HG02678 (cell line): ENCODE measurements at regions not wholly inside any gene's neighbourhood (a gene's known extent, or its start where the extent isn't known, plus 50 kb on each side); places are given as distances from the start of the nearest gene placed in this dataset.
"Not testable (repeated sequence)": the region's sequence is repeated elsewhere in the genome, so short reads cannot be mapped to it uniquely, and the experiment has no call there.

Experiments
- ATAC-seq: cut with Tn5 transposase; IDR thresholded peaks from one replicate; pipeline ENCODE4 v1.9.1; 2021; ENCODE audit warnings: mild to moderate bottlenecking, moderate library complexity; ENCODE audit not compliant: unreplicated experiment

GRCh38 chr17:70426752-70427151, 257.4 kb downstream of the KCNJ2 start:
- no peak for ATAC-seq

DNA sequence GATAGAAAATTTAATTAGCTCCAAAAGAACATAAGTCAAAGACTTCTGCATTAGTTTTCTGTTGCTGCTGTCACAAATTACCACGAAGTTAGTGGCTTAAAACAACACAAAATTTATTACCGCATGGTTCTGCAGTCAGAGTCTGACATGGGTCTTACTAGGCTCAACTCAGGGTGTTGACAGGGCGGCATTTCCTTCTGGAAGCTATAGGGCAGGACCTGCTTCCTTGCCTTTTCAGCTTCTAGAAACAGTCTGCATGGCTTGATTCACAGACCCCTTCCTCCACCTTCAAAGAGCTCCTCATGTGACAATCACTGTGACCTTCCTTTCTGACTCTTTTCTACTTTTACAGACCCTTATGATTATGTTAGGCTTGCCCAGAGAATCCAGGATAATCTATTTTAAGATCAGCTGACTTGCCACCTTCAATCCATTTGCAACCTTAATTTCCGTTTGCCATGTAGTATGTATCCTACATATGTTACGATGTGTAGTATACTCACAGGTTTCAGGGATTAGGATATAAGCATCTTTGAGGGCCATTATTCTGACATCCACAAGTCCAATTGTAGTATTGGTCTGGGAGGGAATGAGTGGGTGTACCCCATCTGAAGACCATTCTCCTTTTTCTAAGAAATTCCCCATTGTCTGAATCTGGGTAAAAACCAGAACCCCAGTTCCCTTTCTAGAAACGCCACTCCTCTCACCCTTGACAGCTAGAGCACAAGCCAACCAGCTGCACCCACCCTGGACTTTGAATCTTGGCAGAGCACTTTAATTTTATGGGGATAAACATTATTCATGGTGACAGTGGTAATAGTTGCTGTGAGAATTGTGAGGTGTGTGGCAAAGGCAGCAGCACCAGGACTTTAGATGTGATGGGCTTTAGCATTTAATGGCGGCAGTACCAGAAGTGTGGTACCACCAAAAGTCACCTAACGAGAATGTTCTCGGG, 265.5 kb downstream of the KCNJ2 start:
- ATAC-seq = no peak

DNA sequence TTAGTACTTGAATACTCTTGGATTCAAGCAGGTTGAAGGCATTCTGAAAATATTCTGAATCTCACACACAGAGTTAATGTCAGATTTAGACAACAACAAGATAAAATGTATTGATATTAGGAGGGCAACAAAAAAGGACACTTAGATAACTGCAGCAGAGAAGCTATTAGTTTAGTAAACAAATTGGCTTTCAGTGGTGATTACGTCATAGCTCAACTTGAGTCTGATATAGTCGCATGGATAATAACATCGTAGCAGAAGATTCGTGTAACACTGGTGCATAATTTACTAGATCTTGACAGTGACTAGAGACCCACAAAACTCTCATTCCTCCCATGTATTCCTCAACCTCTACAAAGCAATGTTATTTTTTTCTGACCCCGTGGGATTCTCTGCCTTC, 268.3 kb downstream of the KCNJ2 start:
- no peak for ATAC-seq

- no peak for ATAC-seq
Observed at GRCh38 chr17:70446446-70446845, 277.1 kb downstream of the KCNJ2 start.

DNA sequence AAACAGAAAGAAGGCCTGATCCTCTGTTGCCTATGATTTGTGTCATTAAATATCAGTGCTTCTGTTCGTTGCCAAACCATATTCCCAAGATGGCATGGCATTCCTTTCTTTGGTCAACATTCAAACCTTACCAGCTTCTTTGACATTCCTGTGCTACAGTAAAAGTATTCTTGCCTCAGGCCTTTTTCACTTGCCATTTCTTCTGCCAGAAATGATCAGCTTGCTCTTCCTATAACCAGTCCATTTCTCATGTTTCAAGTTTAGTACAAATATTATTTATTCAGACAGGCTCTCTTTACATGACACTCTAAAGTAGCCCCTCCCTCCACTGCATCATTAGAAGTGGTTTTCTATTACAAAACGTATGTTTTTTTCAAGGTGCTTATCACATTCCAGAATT, 278.3 kb downstream of the KCNJ2 start:
- no peak for ATAC-seq

DNA sequence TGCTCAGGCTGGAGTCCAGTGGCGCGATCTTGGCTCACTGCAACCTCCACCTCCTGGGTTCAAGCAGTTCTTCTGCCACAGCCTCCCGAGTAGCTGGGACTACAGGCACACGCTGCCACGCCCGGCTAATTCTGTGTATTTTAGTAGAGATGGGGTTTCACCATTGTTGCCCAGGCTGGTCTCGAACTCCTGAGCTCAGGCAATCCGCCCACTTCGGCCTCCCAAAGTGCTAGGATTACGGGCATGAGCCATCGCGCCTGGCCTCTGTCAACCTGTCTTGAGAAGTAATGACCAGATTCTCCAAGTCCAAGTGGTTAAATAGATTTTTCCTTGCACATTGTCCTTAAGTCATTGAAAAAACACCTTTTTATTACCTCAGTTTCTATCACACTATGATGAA, 283.7 kb downstream of the KCNJ2 start:
- ATAC-seq = not testable (repeated sequence)

DNA sequence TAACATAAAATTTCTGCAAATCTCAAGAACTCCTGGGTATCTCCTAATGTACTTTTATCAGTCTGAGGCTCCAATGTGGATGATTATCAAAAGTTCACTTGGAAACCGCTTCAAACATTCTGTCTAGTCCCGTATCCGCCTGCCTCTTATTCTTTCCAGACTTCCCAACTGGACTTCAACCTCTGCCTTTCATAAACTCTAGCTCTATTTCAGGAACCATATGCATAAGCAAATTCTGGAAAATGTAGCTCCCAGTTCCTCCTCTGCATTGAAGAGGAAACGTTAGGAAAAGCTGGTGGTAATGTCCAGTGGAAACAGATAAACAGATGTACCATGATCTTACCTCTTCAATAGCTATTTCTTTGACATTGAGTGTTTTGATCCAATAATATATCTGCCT, 285.0 kb downstream of the KCNJ2 start:
- ATAC-seq = no peak

DNA sequence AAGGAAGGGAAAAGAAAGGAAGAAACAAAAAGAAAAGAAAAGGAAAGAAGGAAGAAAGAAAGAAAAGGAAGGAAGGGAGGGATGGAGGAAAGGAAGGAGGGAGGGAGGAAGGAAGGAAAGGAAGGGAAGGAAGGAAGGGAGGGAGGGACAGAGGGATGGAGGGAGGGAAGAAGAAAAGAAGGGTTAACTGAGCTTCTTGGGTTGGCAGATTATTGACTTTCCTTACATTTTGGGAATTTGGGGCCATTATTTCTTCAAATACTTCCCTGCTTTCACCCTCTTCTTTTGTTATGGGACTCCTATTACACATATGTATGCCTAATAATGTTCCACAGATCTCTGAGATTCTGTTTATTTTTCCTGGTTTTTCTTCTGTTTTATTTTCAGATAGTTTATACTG, 285.6 kb downstream of the KCNJ2 start:
- ATAC-seq = no peak

GRCh38 chr17:70464995-70465394, 295.7 kb downstream of the KCNJ2 start:
- ATAC-seq = no peak

GRCh38 chr17:70468661-70469060, 299.3 kb downstream of the KCNJ2 start:
- ATAC-seq = no peak

DNA sequence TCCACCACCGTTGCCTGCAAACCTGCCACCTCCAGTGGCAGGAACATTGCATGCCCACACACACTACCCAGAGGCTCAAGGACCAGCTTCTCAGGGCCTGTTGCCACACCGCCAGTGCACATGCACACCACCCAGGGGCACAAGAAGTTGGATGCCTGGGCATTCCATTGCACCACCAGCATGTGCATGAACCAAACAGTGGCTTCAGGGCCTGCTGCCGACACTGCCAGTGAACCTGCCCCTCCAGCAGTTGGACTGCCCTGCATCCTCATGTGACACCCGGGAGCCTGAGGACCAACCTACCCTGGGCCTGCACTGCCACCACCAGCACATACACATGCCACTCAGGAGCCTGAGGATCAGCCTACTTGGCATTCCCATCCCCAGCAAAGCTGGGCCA, 303.7 kb downstream of the KCNJ2 start:
- no peak for ATAC-seq

DNA sequence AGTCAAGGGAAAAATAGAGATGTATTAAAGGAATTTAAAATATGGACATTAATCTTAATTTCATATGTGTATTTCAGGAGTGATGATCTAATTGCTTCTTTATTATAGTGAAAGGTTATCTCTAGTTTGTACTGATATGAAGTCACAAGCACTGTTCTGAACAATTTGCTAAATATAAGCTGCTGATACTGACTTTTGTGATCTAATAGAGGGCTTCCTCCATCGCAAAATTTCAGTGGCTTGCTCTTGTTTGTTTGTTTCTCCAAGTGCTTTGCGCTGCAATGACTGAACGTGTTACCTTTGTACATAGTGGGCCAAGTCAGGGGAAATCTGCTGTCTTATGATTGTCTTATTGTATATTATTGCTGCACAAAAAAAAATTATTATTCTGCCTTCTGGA, 307.0 kb downstream of the KCNJ2 start:
- no peak for ATAC-seq

- no peak for ATAC-seq
Observed at GRCh38 chr17:70478902-70479301, 309.6 kb downstream of the KCNJ2 start.

DNA sequence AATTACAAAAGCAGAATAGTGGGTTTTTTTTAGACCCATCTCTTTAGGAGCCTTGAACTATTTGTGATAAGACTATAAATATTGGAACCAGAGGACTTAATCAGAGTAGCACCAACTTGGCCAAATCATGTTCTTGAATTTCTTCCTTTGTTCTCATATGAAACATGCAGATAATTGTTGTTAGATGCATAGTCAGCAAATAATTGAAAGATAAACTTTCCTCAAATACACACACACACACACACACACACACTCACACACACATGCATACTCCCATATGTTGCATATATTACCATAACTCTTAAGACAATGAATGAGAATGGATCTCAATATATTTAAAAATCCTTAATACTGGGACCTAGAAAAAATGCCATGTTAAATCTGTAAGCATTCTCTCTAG, 310.4 kb downstream of the KCNJ2 start:
- ATAC-seq = no peak

GRCh38 chr17:70483624-70484023, 314.3 kb downstream of the KCNJ2 start:
- no peak for ATAC-seq

- no peak for ATAC-seq
Observed at GRCh38 chr17:70484050-70484449, 314.7 kb downstream of the KCNJ2 start.

DNA sequence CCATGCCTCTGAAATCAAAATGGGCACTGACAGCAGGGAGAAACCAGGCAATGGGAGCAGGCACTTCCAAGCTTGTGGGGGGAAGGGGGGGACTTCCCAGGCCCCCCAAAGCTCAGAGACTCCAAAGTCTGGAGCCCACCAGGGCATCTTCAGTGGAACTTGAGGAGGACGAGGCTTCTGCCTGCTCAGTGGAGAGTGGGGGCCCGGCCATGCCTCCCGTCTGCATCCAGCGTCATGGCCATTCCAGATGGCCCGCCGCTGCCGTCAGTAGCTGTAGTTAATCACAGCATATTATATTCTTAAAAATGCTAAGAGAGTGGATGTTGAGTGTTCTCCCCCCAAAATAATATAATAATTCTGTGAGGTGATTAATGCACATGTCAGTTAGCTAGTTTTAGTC, 315.2 kb downstream of the KCNJ2 start:
- no peak for ATAC-seq

- ATAC-seq = no peak
Observed at GRCh38 chr17:70492368-70492767, 323.0 kb downstream of the KCNJ2 start.

- no peak for ATAC-seq
Observed at GRCh38 chr17:70493277-70493874, 324.0 kb downstream of the KCNJ2 start.

DNA sequence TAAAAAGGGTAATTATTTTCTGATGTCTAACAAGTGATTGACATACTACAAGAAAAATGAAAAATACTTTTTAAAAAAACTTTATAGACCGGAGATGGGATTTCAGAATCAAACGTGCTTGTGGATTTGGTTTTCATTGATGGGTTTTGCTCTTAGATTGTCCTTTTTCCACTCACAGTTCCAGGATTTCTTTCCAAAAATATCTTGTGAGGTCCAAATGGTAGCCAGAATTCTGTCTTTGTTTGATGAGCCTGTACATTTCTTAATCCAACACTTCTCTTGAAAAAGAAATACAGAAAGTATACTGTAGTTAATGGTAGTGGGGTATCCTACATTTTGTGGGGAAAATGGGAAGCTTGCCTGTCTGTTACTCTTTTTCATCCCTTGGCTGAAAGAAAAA, 329.3 kb downstream of the KCNJ2 start:
- no peak for ATAC-seq

DNA sequence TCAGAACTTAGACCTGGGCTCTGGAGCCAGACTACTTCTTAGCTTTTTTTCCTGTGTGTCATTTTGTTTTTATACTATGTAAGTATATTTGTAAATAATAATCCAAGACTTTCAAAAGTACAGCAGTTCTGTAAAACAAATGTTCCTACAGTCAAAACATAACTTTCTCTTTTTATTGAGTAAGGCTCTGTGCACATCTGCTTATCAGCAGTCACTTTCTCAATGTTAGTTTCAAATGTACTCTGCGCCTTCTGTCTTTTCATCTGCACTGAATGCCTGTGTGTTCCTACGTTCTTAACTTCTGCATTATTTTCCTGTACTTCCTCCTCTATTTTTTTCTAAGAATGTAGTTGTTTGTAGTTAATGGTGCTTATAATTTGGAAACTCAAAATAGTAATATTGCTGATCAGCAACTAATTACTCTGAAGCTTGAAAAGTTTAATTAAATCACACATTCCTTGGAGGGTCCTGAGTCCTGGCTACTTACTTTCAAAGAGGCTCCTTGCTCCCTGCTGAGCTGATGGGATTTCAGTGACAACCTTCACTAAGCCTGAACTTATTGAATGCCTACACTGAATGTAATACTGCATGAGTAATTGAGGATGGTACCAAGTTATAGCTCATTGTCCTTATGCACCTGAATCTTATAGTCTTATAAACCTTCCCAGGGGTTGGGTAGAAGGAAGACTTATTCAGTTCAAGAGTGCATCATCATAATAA, 329.9 kb downstream of the KCNJ2 start:
- ATAC-seq = no peak

DNA sequence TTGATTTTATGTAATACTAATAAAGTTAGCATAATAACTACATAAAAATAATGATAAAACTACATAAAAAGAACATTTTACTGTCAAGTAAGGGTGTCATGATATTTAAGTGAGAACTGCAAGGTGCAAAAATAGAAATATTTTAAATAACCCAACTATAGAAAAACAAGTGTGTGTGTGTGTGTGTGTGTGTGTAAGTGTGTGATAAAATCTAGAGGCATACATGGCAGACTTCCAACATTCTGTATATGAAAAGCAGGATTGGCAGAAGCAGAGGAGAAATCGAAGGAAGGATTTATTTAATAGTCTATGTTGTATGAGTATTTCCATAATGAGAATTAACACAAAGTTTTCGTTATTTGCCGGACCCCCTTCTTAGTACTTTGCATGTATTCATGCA, 334.1 kb downstream of the KCNJ2 start:
- ATAC-seq = no peak
